ENCODE measurements at regions not wholly inside any gene's neighbourhood (a gene's known extent, or its start where the extent isn't known, plus 50 kb on each side); places are given as distances from the start of the nearest gene placed in this dataset.

- no peak for DNase-seq (ENCODE audit: low read depth)
- TF ChIP-seq CTCF (conservative IDR thresholded peaks at IDR 0.05; ENCODE audit: low read depth, low read length): no peak
- H3K4me3 ChIP-seq (ENCODE audit: low read length): no peak overlapping the region
These were observed 206.4 kb downstream of the KIF2B start for GRCh38 chr17:54028986-54029580.

GRCh38 chr17:54029986-54030385 is 207.3 kb downstream of the KIF2B start:
- H3K4me3 ChIP-seq (ENCODE audit: low read length): no peak overlapping the region
- no peak for DNase-seq (ENCODE audit: low read depth)
- TF ChIP-seq CTCF (conservative IDR thresholded peaks at IDR 0.05; ENCODE audit: low read depth, low read length): no peak

- no peak for DNase-seq (ENCODE audit: low read depth)
- no peak for TF ChIP-seq CTCF (conservative IDR thresholded peaks at IDR 0.05; ENCODE audit: low read depth, low read length)
- no peak overlapping the region for H3K4me3 ChIP-seq (ENCODE audit: low read length)
These were observed 223.8 kb downstream of the KIF2B start for GRCh38 chr17:54046570-54046969.

- no peak for TF ChIP-seq CTCF (conservative IDR thresholded peaks at IDR 0.05; ENCODE audit: low read depth, low read length)
- no peak overlapping the region for H3K4me3 ChIP-seq (ENCODE audit: low read length)
- DNase-seq (ENCODE audit: low read depth): no peak
These were observed 240.9 kb downstream of the KIF2B start for GRCh38 chr17:54063639-54064038.

- TF ChIP-seq CTCF (conservative IDR thresholded peaks at IDR 0.05; ENCODE audit: low read depth, low read length): no peak
- DNase-seq (ENCODE audit: low read depth): no peak
- H3K4me3 ChIP-seq (ENCODE audit: low read length): no peak overlapping the region
These were observed 262.3 kb downstream of the KIF2B start for GRCh38 chr17:54085020-54085419.

GRCh38 chr17:54085934-54086333 is 263.2 kb downstream of the KIF2B start:
- DNase-seq (ENCODE audit: low read depth): no peak
- H3K4me3 ChIP-seq (ENCODE audit: low read length): no peak overlapping the region

More at GRCh38 chr17:54085934-54086333, 263.2 kb downstream of the KIF2B start:
- TF ChIP-seq CTCF (conservative IDR thresholded peaks at IDR 0.05; ENCODE audit: low read depth, low read length): no peak
